ENCODE measurements at regions not wholly inside any gene's neighbourhood (a gene's known extent, or its start where the extent isn't known, plus 50 kb on each side); places are given as distances from the start of the nearest gene placed in this dataset.
"Not testable (repeated sequence)": the region's sequence is repeated elsewhere in the genome, so short reads cannot be mapped to it uniquely, and the experiment has no call there.

DNA sequence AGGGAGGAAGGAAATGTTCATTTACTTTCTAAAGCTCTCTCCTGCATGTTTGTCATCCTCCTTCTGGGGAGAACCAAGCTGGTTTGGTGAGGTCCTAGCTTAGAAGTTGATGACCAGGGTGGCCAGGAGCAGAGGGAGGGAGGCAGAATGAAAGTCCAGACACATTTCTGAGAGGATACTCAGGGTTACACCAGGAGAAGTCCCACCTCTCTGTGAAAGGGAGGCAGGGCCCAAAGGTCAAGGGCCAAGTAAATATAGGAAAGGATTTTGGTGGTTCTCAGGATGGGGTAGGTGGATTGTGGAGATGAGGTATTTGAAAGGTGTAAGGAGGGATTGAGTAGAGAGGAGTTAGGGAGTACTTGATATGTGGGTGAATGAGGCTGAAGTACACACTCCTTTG is 58.0 kb upstream of the FBXO11 start:
- H3K27me3 Mint-ChIP-seq = peaks cover 29% of the 10 kb centered on the region
- H3K27ac Mint-ChIP-seq = no peak overlapping the region
- POLR2A ChIA-PET = no interaction called here
- CTCF ChIA-PET = no interaction called here
- H3K9me3 Mint-ChIP-seq = no peaks in the 10 kb centered on the region
- H3K36me3 Mint-ChIP-seq (ENCODE audit: low read depth) = no peaks in the 10 kb centered on the region
- no peak overlapping the region for H3K4me3 Mint-ChIP-seq
- DNase-seq = no peak
- no peaks in the 10 kb centered on the region for H3K4me1 Mint-ChIP-seq

DNA sequence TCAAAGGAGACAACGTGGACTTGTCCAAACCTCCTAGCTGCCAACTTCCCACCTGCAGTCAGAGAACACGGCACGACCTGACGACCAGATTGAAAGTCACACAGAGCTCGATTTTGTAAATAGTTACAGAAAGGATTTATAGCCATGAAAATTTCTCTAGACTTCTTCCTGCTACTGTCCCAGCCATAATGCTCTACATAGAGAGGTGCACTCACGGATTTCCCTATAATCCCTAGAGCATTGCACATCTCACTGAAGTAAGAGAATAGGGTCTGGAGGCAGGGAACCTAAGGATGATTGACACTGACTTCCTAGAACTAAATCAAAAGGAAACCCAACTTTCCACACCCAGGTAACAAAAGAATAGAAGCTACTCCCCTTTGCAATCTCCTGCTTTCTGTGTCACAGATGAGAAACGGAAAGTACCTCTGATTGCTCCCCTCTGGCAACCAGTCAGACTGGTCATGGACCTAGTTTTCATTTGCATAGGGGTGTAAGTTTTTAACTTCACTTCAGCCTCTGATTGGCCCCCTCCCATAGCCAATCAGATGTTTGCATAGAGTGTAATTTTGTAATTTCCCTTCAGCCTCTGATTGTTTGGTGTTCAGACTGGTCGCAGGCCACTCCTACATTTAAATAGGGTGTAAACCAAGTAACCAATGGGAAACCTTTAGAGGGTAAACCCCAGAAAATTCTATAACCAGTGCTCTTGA is 58.6 kb upstream of the FBXO11 start:
- Mint-ChIP-seq H3K9me3 (no peaks in the 10 kb centered on the region), H3K27me3 (peaks cover 24% of the 10 kb centered on the region), H3K27ac (no peak overlapping the region), H3K36me3 (ENCODE audit: low read depth) (no peaks in the 10 kb centered on the region), H3K4me1 (no peaks in the 10 kb centered on the region), H3K4me3 (no peak overlapping the region)
- no peak for DNase-seq
- CTCF ChIA-PET = interaction anchor here (0.5 kb wide), 1 partner anchor 118 kb away, joined by 5 read pairs; no protein-coding TSS in a partner anchor
- POLR2A ChIA-PET = no interaction called here

DNA sequence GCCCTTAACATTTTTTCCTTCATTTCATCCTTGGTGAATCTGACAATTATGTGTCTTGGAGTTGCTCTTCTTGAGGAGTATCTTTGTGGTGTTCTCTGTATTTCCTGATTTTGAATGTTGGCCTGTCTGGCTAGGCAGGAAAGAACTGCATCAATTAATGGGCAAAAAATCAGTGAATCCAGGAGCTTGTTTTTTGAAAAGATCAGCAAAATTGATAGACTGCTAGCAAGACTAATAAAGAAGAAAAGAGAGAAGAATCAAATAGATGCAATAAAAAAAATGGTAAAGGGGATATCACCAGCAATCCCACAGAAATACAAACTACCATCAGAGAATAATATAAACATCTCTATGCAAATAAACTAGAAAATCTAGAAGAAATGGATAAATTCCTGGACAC is 70.4 kb upstream of the FBXO11 start:
- DNase-seq; H3K36me3 Mint-ChIP-seq (ENCODE audit: low read depth); POLR2A ChIA-PET; H3K27ac Mint-ChIP-seq; H3K9me3 Mint-ChIP-seq; H3K4me3 Mint-ChIP-seq; H3K4me1 Mint-ChIP-seq; H3K27me3 Mint-ChIP-seq: not testable (repeated sequence)
- CTCF ChIA-PET = interaction anchor here (0.6 kb wide), 1 partner anchor 24 kb away, joined by 3 read pairs; no protein-coding TSS in a partner anchor

DNA sequence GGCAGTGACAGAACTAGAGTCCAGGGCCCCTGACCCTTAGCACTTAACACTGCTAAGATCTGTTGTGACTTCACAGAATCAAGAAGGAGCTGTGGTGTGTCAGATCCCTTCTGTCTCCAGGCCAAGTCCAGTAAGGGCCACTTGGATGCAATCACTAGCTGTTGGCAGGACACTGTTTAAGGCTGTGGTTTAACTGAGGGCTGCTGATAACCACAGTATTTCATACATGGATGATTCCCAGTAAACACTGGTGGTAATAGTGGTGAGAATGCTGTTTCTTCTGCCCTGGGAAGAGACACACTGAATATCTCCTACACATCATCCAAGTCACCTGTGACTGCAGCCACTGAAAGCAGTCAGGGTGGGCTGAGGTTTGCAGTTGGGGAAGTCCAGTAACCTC is 77.7 kb upstream of the FBXO11 start:
- no peaks in the 10 kb centered on the region for H3K27me3 Mint-ChIP-seq
- DNase-seq = no peak
- no peaks in the 10 kb centered on the region for H3K36me3 Mint-ChIP-seq (ENCODE audit: low read depth)
- no peak overlapping the region for H3K27ac Mint-ChIP-seq
- ChIA-PET CTCF (interaction anchor here (1.0 kb wide), 1 partner anchor 66 kb away, joined by 4 read pairs; no protein-coding TSS in a partner anchor), POLR2A (no interaction called here)
- H3K9me3 Mint-ChIP-seq = no peaks in the 10 kb centered on the region
- no peak overlapping the region for H3K4me3 Mint-ChIP-seq
- no peaks in the 10 kb centered on the region for H3K4me1 Mint-ChIP-seq

DNA sequence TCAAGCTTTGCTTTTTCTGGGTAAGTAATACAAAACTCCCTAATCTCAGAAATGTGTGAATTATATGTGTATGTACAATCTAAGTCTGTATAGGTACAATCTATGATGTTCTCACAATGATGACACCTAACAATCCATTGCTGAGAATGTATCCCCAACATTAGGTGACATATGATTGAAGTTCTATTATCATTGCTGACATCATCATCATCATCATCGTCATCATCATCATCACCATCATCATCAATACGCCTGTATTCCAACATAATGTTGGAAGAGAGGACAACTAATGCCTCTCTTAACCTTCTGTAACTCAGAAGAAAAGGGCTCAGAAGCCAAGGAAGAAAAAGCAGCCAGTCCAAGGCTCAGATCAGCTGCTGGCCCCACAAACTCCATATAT is 84.2 kb upstream of the FBXO11 start:
- ChIA-PET CTCF (no interaction called here), POLR2A (no interaction called here)
- H3K4me1 Mint-ChIP-seq = no peaks in the 10 kb centered on the region
- no peaks in the 10 kb centered on the region for H3K27me3 Mint-ChIP-seq
- no peaks in the 10 kb centered on the region for H3K9me3 Mint-ChIP-seq
- no peak for DNase-seq
- no peak overlapping the region for H3K4me3 Mint-ChIP-seq
- no peaks in the 10 kb centered on the region for H3K36me3 Mint-ChIP-seq (ENCODE audit: low read depth)
- H3K27ac Mint-ChIP-seq = no peak overlapping the region

DNA sequence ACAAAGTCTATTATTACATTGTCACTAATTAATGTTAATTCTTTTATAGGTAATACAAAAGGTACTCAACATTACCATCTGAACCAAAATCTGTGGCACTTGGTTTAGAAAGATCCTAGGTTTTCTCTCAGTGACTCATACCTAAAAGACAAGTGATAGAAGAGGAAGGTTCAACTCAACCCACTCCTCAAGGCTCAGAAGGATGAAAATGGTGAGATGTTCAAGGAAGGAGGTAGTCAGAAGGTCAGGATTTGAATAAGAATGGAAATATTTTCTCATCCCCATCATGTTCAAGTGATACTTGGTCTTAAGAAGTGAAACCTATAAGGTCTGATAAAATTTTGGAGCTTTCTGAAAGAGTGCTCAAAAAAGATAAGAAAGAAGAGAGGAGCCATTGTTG is 86.4 kb upstream of the FBXO11 start:
- Mint-ChIP-seq H3K27me3 (no peaks in the 10 kb centered on the region), H3K36me3 (ENCODE audit: low read depth) (no peaks in the 10 kb centered on the region), H3K4me1 (no peaks in the 10 kb centered on the region), H3K27ac (no peak overlapping the region), H3K9me3 (no peaks in the 10 kb centered on the region), H3K4me3 (no peak overlapping the region)
- POLR2A ChIA-PET = no interaction called here
- CTCF ChIA-PET = interaction anchor here (1.0 kb wide), 1 partner anchor 11 kb away, joined by 3 read pairs; no protein-coding TSS in a partner anchor
- no peak for DNase-seq

DNA sequence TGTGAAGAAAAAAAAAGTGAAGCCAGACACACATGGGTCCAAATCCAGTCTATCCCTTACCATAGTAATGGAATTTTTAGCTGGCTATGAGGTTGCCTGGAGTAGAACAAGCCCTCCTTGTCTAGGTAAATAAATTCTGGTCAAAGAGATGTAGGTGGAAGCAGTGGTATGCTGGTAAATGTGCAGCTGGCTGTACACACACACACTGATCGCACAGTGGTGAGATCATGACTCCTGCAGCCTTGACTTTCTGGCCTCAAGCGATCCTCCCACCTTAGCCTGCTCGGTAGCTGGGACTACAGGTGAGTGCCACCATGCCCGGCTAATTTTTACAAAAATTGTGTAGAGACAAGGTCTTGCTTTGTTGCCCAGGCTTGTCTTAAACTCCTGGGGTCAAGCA is 90.5 kb upstream of the FBXO11 start:
- no peak overlapping the region for H3K27ac Mint-ChIP-seq

DNA sequence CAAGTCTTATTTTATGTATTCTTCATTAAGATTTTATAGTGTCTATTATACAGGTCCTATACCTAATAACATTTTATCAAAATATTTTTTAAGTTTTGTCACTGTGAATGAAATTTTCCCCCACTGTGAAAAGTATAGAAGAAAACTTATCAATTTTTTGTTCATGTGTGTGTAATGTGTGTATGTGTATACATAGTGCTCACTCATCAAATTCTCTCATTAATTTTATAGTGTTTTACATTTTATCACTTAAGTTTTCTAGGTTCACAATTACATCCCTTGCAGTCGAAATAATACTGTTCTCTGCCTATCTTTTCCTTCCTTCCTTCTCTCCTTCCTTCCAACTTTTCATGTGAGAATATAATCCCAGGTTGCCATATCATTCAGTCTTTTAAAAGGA is 93.2 kb upstream of the FBXO11 start:
- Mint-ChIP-seq H3K4me1 (no peaks in the 10 kb centered on the region), H3K4me3 (no peak overlapping the region), H3K9me3 (no peaks in the 10 kb centered on the region), H3K36me3 (ENCODE audit: low read depth) (no peaks in the 10 kb centered on the region), H3K27ac (no peak overlapping the region), H3K27me3 (no peaks in the 10 kb centered on the region)
- ChIA-PET POLR2A (no interaction called here), CTCF (no interaction called here)
- DNase-seq = no peak

More for the DNA sequence above, 90.5 kb upstream of the FBXO11 start:
- Mint-ChIP-seq H3K4me1 (no peaks in the 10 kb centered on the region), H3K4me3 (no peak overlapping the region), H3K9me3 (no peaks in the 10 kb centered on the region), H3K27me3 (no peaks in the 10 kb centered on the region), H3K36me3 (ENCODE audit: low read depth) (no peaks in the 10 kb centered on the region)
- ChIA-PET POLR2A (no interaction called here), CTCF (no interaction called here)
- no peak for DNase-seq

DNA sequence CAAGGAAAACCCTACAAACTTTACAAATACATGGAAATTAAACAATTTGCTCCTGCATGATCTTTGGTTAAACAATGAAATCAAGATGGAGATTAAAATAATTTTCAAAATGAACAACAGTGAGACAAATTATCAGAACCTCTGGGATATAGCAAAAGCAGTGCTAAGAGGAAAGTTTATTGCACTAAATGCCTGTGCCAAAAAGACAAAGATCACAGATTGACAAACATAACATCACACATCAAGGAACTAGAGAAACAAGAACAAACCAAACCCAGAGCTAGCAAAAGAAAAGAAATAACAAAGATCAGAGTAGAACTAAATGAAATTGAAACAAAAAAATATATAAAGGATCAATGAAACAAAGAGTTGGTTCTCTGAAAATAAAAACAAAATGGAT is 95.2 kb upstream of the FBXO11 start:
- POLR2A ChIA-PET = no interaction called here
- CTCF ChIA-PET = no interaction called here
- no peaks in the 10 kb centered on the region for H3K36me3 Mint-ChIP-seq (ENCODE audit: low read depth)
- H3K4me3 Mint-ChIP-seq = no peak overlapping the region
- no peaks in the 10 kb centered on the region for H3K27me3 Mint-ChIP-seq
- no peak overlapping the region for H3K27ac Mint-ChIP-seq
- no peaks in the 10 kb centered on the region for H3K9me3 Mint-ChIP-seq
- H3K4me1 Mint-ChIP-seq = no peaks in the 10 kb centered on the region
- no peak for DNase-seq

DNA sequence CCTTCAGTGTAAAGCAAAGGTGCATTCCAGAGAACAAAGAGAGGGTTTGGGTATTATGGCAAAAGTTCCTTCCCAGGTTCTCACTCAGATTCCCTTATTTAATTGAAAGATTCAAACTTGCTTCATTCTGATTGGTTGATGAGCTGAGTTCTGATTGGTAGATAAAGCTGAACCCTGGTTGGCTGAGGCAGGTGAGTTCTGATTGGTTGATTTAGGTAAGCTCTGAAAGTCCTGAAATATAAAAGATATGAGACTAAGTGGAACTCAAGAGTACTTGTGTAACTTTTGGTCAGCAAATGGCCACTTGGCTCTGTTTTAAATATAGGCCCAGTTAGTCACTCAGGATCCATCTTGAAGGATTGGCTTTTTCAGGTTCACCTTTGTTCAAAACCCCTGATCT is 99.8 kb upstream of the FBXO11 start:
- DNase-seq = no peak
- ChIA-PET CTCF (no interaction called here), POLR2A (no interaction called here)
- no peaks in the 10 kb centered on the region for H3K36me3 Mint-ChIP-seq (ENCODE audit: low read depth)
- no peaks in the 10 kb centered on the region for H3K4me1 Mint-ChIP-seq
- no peak overlapping the region for H3K27ac Mint-ChIP-seq
- no peak overlapping the region for H3K4me3 Mint-ChIP-seq
- H3K27me3 Mint-ChIP-seq = peaks cover 6% of the 10 kb centered on the region
- H3K9me3 Mint-ChIP-seq = no peaks in the 10 kb centered on the region

DNA sequence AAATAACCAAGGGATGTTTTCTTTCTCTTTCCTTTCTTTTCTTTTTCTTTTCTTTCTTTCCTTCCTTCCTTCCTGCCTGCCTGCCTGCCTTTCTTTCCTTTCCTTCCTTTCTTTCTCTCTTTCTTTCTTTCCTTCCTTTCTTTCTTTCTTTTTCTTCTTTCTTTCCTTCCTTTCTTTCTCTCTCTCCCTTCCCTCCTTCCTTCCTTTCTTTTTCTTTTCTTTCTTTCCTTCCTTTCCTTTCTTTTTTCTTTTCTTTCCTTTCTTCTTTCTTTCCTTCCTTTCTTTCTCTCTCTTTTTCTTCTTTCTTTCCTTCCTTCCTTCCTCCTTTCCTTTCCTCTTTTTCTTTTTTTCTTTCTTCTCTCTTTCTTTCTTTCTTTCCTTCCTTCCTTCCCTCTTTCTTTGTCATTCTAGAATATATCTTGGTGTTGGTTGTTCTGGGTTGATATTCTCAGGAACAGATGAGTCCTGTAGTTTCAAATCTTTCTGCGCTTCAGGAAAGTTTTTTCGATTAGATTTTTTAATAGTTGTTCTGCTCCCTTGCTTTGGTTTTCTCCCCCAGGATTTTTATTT is 101.5 kb upstream of the FBXO11 start:
- no peak overlapping the region for H3K4me3 Mint-ChIP-seq
- H3K4me1 Mint-ChIP-seq = no peaks in the 10 kb centered on the region
- ChIA-PET POLR2A (no interaction called here), CTCF (no interaction called here)
- no peaks in the 10 kb centered on the region for H3K9me3 Mint-ChIP-seq
- H3K27me3 Mint-ChIP-seq = peaks cover 8% of the 10 kb centered on the region
- H3K27ac Mint-ChIP-seq = no peak overlapping the region
- DNase-seq = no peak
- H3K36me3 Mint-ChIP-seq (ENCODE audit: low read depth) = no peaks in the 10 kb centered on the region

DNA sequence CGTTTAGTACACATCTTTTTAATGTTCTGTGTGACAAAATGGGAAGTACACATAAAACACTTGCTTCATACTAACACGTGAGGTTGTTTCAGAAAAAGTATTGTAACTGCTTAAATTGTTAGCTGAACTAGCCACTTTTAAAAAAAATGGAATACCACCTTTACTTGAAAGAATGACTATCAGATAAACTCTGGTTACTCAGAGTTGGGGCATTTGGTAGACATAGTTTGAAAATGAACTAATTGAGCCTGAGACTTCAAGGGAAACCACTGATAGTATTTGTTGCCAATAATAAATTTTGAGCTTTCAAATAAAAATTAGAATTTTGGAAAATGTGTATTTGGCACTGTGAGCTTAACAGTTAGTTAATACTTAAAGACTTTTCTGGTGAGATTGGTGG is 103.0 kb upstream of the FBXO11 start:
- H3K9me3 Mint-ChIP-seq = no peaks in the 10 kb centered on the region
- H3K27me3 Mint-ChIP-seq = peaks cover 8% of the 10 kb centered on the region
- no peaks in the 10 kb centered on the region for H3K36me3 Mint-ChIP-seq (ENCODE audit: low read depth)
- ChIA-PET POLR2A (no interaction called here), CTCF (interaction anchor here (0.7 kb wide), 1 partner anchor 294 kb away, joined by 3 read pairs; no protein-coding TSS in a partner anchor)
- no peak overlapping the region for H3K27ac Mint-ChIP-seq
- H3K4me3 Mint-ChIP-seq = no peak overlapping the region
- DNase-seq = no peak
- no peaks in the 10 kb centered on the region for H3K4me1 Mint-ChIP-seq

DNA sequence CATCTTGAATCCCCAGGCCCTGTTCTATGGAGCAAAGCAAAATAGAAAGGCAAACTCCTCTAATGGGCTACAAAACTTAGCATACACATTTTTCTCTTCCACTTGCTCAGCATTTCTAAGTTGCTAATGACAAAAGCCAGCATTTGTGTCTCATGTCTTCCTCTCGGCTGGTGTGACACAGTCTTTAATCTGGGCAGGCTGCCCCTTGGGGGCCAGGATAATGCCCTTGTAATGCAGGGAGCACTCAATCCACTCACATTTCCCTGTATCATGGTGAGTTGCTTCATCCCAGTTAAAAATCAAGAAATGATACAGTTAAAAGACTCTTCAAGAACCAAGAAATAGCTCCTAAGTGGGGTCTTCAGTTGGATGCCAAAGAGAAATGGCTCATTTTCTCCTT is 109.1 kb upstream of the FBXO11 start:
- POLR2A ChIA-PET = no interaction called here
- H3K27ac Mint-ChIP-seq = no peak overlapping the region
- no peak for DNase-seq
- H3K27me3 Mint-ChIP-seq = peaks cover 2% of the 10 kb centered on the region
- CTCF ChIA-PET = no interaction called here
- H3K9me3 Mint-ChIP-seq = peaks cover 2% of the 10 kb centered on the region
- no peaks in the 10 kb centered on the region for H3K36me3 Mint-ChIP-seq (ENCODE audit: low read depth)
- H3K4me3 Mint-ChIP-seq = no peak overlapping the region
- H3K4me1 Mint-ChIP-seq = no peaks in the 10 kb centered on the region
